Loucy (cell line): ENCODE measurements at regions not wholly inside any gene's neighbourhood (a gene's known extent, or its start where the extent isn't known, plus 50 kb on each side); places are given as distances from the start of the nearest gene placed in this dataset.

Source experiments
- CTCF ChIP-seq: fragments of 200-600 bp; sonication (generic); conservative IDR thresholded peaks from 2 replicates; pipeline ENCODE4 v1.5.1; 2014; ENCODE audit warnings: mild to moderate bottlenecking, antibody characterized with exemption, low read length
- EZH2phosphoT487 ChIP-seq: fragments of 200-600 bp; IDR thresholded peaks from 2 replicates; pipeline ENCODE4 v1.6.1; 2018; ENCODE audit warnings: antibody characterized with exemption, mild to moderate bottlenecking, moderate library complexity, borderline replicate concordance

- TF ChIP-seq CTCF (no peak), EZH2phosphoT487 (no peak)
These were observed 583.7 kb downstream of the TRIML1 start for GRCh38 chr4:188722911-188723310.
